GM18870 (cell line): ENCODE measurements at regions not wholly inside any gene's neighbourhood (a gene's known extent, or its start where the extent isn't known, plus 50 kb on each side); places are given as distances from the start of the nearest gene placed in this dataset.

Source experiments
- ATAC-seq: cut with Tn5 transposase; IDR thresholded peaks from one replicate; pipeline ENCODE4 v1.9.1; 2021; ENCODE audit warnings: moderate library complexity; ENCODE audit not compliant: unreplicated experiment

DNA sequence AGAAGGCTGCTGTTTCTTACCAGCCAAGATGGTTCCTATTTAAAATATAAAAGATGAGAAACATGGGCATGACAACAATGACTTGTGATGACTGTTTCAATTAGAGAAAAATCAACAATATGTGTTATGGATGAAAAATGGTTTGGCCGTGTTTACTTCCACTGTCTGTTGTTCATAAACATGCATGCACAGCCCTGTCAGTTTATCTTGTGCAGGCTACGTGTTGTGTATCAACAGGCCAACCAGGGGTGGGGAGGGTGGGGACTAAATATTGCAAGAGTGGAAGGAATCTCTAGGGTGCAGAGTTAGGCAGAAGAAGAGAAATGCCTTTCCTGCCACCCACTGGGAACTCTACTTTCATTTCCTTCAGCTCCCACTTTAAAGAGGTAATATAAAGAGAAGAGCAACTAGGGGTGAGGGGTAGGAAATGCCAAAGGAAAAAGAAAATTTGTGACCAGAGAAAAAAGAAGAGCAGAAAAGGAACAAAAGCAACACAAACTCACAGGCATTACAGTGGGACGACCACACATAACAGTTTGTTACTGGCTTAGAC lies 116.8 kb upstream of the MEIS1 start:
- ATAC-seq: no peak

DNA sequence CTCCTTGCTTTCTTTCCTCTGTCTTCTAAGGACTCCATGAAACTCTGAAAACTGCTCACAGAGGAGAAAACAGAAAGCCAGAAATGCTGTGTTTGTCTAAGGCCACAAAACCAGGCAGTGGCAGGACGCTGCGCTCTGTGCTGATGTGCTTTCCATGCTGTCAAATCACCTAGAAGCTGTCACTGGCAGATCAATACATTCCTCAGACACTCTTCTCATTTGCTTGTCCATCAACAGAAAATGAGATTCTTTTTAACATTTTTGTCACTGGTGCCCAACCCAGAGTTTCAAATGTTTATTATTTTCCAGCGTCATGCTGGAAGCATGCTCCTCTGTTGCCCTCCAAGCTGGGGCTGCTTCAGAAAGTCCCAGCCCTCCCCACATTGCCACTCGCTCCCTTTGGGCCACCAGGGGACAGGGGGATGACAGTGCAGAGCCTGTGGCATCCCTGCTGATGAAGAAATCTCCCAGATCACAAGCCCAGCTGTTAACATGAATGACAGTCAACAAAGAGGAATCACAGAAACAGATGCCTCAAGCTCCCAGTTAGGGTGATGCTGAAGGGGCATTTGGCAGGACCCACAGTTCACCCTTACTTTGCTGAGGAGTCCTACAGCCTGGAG lies 117.5 kb upstream of the MEIS1 start:
- no peak for ATAC-seq

DNA sequence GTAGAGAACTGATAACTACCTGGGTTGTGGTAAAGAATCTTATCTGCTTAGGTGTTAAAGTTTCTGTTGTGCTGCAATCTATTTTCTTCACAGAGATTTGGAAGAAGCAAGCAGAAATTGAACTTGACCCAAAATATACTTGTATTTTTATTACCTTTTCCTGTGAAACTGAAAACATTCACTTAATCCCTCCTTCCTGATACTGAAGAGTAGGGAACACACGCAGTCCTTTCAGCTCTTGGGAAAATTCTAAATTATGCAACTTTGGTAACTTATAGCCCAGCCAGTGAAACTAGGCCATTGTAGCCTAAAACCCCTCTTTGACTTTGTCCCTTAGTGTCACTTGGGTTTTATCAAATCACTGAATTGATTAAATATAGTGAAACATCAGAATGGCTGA lies 128.4 kb upstream of the MEIS1 start:
- no peak for ATAC-seq

DNA sequence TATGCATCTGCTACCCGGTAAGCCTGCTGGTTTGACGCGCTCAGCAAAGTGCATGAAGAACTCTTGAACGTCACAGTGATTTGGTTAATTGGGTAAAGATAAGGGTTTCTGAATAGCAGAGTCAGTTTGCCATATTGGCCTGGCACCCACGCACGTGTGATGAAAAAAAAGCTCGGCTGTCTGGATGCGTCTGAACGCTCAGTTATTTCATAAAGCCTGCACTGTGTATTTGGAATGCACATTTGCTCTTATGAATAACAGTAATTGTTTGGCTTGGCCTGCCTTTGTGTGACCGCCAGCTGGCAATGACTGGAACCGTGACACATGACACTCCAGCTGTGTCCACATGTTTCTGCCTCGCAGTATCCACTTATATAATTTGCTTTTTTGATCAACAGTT lies 129.2 kb upstream of the MEIS1 start:
- ATAC-seq: no peak

DNA sequence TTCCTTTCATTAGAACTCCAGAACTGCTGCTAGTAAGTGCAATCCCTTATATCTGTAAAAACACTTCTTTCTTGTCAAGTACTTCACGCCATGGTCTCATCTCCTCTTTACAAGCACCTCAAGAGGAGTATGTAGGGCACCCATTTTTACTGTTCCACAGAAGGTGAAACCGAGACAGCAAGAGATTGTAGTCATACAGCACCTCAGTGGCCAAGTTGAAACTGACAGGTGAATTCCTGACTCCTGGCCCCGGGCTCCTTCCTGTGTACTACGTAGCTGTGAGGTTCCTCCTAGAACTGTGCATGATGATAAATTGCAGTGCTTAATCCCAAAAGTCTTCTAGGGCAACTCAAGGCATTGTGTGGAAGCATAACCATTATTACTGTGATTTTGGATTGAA lies 131.5 kb upstream of the MEIS1 start:
- ATAC-seq: peak; percentile 91

DNA sequence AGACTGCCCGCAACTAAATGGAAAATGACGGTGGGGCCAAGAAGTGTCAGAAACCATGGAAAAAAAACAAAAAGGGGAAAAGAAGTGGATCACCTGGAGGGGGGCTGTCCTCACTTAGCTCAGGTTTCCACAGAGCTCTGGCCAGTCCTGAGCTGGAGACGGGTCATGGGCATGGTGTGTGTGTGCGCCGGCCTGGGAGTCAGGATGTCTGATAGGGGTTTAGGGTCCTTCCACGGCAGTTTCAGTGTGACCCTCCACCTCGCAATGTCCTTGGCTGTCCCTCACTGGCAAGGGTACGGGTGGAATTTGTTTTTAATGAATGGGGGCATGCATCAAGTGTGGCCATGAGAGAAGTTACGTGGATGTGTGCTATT lies 133.2 kb upstream of the MEIS1 start:
- no peak for ATAC-seq

DNA sequence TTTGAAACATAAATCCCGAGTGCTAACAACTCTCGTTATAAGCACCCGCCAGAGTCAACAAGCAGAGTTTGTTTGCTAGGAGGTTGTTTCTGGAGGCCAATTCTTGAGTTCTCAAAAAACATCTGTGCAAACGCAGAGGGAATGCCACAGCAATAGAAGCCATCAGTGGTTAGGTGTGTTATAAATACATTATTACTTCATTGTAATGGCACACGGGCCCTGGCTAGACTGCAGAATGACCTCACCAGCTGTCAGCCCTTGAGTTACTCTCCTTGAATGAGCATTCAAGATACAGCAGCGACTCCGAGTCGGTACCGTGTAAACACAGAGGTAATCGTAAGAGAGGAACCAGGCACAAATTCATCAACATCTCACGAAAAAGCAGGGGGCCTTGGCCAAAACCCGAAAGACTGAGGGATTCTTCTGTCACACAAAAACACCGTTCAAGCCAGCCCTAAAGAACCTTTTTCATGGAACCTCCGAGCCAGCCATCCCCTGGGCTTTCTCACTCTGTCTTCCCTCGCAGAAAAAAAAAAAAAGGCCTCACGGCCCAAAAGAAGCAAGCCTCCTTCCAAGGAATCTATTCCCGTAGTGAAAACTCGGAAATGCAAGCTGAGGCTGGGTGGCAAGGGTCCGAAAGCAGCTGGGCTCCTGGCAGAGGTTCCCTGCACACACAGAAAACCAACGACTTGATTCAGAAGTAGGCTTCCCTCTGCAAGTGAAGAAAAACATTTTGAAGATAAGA lies 133.7 kb upstream of the MEIS1 start:
- no peak for ATAC-seq

DNA sequence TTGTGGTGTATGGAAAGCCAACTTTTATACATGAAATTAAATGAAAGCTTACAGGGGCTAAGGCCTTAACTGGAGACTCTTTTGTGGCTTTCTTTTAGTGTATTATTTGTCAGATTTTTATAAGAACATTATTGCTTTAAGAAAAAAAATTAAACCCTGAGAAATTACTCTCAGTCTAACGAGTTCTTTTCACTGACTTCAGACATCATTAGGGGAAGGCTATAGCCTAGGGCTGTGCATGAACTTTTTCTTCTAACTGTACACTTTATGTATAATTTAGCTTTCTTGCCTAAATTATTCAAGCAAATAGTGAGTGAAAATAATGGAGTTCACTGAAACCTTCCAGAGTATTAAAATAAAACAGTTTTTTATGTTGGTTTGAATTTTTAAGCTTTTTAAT lies 151.1 kb upstream of the MEIS1 start:
- ATAC-seq: no peak

DNA sequence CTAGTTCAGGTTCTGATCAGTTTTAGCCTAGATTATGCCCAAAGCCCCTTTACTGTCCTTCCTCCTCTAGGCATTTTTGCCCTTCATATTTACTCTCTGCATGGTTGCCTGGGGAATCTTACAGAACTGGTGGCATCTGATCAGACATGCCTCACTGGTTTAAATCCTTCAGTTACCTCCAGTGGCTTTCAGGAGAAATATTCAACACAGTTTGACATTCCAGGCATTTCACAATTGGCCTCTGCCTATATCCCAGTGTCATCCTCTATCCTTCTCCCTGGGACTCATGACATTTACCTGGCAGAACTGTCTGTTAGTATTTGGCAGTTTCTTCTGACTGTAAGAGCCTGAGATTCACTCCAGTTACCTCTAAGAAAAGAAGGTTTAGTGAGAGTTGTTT lies 152.9 kb upstream of the MEIS1 start:
- no peak for ATAC-seq

DNA sequence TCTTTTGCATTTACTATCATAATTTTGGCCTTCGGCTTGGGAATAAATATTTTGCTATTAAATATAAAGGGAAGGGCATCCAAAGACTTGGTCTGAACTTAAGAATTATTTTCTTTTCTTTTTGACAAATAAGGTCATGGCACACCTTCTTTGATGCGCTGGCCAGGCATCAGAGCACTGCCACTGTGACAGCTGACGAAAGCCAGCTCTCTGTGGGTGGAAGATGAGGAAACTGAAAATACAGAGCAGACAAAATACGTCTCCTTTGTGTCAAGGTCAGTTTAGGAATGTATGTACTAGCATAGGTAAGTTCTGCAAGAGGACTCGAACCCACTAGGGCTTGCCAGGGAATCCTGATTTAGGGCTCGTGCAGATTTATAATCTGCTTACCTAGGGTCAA lies 155.9 kb upstream of the MEIS1 start:
- ATAC-seq: no peak

DNA sequence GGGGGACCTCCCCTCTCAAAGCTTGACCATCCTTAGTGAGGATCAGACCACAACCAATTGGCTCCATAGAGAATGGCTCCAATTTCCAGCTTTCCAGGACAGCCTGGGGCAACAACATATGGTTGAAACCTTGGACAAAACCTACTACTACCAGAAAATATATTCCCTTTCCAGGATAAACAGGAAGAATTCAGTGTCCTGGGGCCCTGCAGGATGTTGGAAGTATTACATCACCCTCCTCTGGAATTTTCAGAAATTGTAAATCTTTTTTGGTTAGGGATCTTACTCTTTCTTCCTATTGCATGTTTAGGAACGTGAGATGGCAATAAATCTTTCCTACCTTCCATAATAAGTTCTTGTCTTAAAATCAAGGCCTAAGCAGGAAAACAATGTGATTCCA lies 158.9 kb upstream of the MEIS1 start:
- no peak for ATAC-seq

DNA sequence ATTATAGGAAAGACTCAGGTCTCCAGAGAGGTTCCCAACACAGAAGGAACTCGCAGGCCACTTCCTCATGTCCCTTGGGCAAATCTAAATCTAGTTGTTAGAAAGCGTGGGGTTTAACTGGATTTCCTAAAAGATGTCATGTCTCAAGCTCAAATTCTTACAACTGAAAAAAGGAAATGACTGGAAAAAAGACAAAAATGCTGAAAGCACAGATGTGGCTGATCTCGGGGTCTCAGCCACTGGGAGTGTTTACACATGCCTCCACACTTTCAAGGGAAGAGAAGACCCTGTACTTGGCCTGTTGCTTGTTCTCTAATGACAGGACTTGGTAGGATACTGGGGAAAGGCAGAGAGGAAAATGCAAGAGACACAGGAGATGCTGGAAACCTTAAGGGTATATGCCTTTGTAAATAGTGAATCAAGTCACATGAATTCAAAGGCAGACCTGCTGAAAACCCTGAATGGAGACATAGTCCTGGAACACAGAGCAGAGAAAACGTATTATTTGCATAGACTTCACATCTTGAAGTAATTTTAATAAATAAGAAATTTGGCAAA lies 160.9 kb upstream of the MEIS1 start:
- no peak for ATAC-seq

DNA sequence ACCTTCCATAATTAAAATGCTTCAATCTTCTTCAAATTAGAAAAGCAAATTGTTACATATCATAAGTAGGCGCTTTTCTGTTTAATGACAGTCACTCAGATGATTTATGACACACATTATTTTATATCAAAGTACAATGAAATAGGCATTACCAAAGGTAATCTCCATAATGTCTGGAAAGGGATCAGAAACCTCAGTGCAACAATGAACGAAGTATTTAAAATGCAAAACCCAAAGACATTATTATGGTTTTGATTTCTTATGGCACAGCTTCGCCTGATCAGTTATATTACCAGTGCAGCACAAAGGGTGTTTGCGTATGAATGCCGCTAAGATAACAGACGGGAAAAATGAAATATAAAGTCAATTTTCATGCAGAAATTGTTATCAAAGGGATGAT lies 162.2 kb upstream of the MEIS1 start:
- ATAC-seq: no peak

DNA sequence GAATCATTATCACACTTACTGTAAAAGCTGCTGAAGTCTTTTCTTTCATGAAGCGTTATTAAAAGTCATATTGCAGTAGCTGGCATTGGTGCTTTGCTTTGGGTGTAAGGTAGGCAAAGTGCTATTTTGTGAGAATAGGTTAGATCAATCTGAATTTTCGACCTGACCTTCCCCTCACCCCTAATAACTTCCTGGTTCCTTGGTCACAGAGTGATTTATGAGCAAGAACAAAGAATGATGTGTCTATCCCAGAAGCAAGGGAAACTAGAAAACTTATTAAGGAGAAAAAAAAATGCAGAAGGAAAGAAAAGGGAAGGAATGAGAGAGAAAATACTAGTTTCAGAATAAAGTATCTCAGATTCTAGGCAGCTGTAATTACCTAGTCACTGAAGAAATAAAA lies 163.1 kb upstream of the MEIS1 start:
- no peak for ATAC-seq

DNA sequence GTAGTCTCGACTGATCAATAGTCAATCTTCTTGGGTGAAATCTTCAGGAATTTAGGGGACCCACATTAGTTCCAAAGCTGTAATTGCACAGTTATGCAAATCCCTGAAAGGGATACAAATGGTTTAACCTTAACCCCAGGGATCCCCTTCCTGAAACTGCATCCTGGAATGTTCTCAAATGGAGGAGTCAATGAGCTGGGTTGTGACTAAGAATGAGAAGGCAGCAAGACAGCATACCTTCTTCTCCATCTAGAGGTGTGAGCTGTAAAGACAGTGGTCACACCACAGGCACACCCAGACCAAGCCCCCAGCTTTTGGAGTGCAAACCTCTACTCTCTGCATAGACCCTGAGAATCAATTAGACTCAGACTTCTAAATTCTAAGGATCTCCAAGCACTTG lies 164.7 kb upstream of the MEIS1 start:
- no peak for ATAC-seq

DNA sequence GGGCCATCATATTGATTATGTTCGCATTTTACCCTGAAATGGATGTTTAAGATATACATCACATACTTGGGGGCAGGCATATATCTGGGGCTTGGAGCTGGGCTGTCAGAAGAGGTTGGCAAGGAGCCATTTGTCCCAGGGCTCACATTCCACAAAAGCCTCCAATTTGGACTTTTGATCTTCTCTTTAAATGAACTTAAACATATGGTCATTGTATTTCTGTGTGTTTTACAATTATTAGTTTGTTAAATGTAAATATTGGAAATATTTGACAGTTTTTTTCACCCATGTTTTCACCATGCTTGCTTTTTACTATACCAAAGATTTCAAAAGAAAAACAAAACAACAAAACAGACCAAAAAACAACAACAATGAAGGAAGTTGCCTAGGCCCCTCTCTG lies 165.8 kb upstream of the MEIS1 start:
- no peak for ATAC-seq

DNA sequence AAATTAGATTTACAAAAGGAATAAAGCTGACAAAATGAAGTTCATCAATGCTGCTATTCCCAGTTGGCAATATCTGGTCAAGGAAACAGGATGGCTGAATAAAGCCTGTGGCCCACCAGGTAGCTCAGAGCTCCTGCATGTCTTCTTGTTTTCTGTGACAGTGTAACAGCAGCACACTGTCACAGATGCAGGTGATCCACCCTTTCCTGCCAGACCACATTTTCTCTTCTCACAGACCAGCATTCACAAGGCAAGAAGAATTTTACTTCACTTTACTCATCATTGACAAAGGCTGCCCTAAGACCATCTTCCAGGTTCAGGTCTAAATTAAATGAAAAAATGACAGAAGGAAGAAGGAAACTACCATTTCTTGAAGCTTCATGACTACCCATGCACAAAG lies 166.2 kb upstream of the MEIS1 start:
- no peak for ATAC-seq

DNA sequence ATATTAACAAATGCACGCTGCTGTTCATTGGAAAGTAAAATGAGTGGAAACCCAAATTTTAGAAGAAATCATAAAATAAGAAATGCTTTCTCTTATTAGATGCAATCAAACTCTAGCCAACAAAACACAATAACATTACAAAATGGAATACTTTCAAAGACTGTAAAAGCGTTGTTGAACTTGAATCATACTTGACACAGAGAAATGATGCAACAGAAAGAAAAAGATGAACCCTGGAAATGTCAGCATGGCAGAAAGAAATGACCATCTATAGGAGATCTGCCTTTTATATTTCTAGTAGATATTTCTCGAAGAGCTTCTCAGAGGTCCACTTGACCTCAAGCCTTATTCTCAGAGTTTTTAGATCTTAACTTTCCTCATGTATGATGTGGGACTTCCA lies 170.6 kb upstream of the MEIS1 start:
- no peak for ATAC-seq

DNA sequence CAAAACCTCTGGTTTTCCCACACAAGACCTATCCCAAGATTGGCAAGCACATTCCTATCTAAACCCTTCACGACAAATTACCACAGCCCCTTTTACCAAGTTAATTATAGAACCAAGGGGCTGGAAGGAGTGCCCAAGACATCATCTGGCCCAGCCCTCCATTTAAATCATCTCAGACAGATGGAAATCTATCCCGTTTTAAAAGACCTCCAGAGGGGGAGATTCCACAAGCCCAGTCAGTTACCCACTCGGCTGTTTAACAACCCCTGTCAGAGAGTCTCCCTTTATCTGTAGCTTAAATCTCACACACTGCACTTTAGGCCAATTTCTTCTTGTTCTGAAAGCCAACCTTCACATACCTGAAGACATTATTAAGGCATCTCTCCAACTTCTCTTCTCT lies 179.1 kb upstream of the MEIS1 start:
- ATAC-seq: no peak

DNA sequence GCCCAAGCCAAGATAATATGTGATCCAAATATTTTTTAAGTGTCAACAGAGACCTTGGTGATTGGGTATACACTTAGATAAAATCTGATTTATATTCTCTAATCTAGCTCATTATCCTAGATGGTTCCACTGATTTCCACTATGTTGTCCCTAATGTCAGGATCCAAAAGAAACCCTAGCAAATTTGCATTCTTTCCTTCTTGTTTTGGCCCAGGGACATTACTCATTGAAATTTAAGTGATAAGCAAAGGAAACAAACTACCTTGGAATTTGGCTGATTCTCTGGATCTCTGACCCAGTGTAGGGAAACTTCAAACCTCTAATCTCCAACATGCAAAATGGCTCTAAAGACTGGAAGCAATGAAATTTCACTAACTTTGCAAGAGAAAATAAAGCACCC lies 179.8 kb upstream of the MEIS1 start:
- no peak for ATAC-seq

DNA sequence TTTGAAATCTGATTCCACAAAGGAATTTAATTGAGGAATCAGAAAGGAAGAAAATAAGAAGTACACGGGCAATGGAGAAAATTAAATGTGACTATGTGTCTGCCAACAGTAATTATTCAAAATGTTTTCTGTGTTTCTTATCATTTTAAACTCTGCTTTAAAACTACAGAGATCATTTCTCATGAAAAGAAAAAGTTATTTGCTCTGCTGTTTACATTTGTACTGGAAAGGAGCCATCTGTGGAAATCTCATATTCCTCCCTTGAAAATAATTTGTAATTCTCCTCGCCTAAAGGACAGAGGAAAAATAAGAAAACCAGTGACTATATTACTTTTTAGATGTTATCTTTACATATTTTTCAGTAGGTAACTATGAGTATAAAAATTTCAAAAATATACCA lies 181.9 kb upstream of the MEIS1 start:
- ATAC-seq: no peak

DNA sequence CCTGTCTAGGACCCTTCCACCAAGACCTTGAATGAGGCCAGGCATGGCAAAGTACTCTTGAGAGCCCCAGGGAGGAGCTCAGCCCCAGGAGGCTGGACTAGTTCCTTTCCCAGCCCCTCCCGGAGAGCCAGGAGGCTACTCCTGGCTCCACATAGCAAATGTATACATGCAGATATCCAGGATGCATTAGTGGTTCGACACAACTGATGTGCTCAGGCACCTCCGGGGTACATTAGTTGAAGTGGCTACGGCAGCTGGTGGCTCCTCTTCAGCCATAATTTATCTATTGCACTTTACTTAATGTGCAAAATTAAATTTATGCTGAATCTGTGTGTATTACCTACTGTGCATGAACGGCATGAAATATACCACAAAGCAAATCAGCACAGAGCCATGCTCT lies 182.8 kb upstream of the MEIS1 start:
- ATAC-seq: no peak

DNA sequence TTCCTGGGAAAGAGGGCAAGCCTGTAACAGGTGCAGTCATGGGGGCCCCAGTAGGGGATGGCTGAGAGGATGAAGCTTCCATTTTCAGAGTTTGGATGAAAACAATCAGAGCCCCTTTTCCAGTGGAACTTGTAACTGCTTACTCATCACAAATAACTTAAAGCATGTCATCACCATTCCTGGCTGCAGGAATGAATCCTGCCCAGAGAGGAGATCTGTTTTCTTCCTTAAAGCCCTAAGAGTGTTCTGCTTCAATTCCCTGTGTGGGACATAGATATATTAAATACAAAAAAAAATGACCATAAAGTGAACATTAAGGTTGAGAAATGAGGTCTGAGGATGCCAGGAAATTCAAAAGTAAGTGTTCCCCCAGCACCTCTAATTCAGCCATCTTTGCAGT lies 183.4 kb upstream of the MEIS1 start:
- ATAC-seq: no peak
